Mucosa of descending colon (tissue), 3 donors: ENCODE measurements at regions not wholly inside any gene's neighbourhood (a gene's known extent, or its start where the extent isn't known, plus 50 kb on each side); places are given as distances from the start of the nearest gene placed in this dataset.
A peak's percentile ranks its signal among the peaks of the same experiment; 100 is the strongest.

Source experiments
- ATAC-seq: fragments of 200-7000 bp; cut with Tn5 transposase; one replicate; pipeline ENCODE4 v1.9.1; 2020; ENCODE audit warnings: mild to moderate bottlenecking, moderate library complexity
- DNase-seq, 3 donors: peaks; one replicate each; pipeline ENCODE4 v3.0.0-alpha.2; 2020
- H3K36me3 ChIP-seq: fragments of 200-600 bp; one replicate; pipeline ENCODE4 v1.8.0; 2021; ENCODE audit warnings: low read depth, mild to moderate bottlenecking
- H3K4me1 ChIP-seq: fragments of 200-600 bp; one replicate; pipeline ENCODE4 v1.8.0; 2021; ENCODE audit warnings: low read depth, mild to moderate bottlenecking
- H3K4me3 ChIP-seq: fragments of 200-600 bp; one replicate; pipeline ENCODE4 v1.8.0; 2021; ENCODE audit warnings: mild to moderate bottlenecking
- H3K9me3 ChIP-seq: fragments of 200-600 bp; one replicate; pipeline ENCODE4 v1.8.0; 2021; ENCODE audit warnings: mild to moderate bottlenecking
- CTCF ChIP-seq: fragments of 200-600 bp; IDR thresholded peaks from one replicate; pipeline ENCODE4 v1.8.0; 2022; ENCODE audit warnings: antibody characterized with exemption, mild to moderate bottlenecking
- intact Hi-C, 2 donors: fragments of 100-400 bp; cut with DNase I in 1 of 2; cut with micrococcal nuclease in 1 of 2; formaldehyde crosslinking; loops; one replicate each; pipeline versions ENCODE4 v1.11.0 to v1.11.1; 2022; cut with DNase I, micrococcal nuclease
- donor health status: DM: no; HTN: no; CAD: no; lungs with moderate emphysema.
- donor health status: DM: no; HTN: no; CAD: no.
- donor health status: DM: no; HTN: yes; CAD: no.

- Histone ChIP-seq H3K4me1 (no peaks in the 10 kb centered on the region), H3K36me3 (no peaks in the 10 kb centered on the region), H3K4me3 (no peak overlapping the region), H3K9me3 (no peaks in the 10 kb centered on the region)
- intact Hi-C loops = no loop called here
- DNase-seq (no peak), ATAC-seq (no peak)
- no peak for TF ChIP-seq CTCF
These were observed 267.3 kb downstream of the ANAPC1 start for GRCh38 chr2:111616651-111617218.

- intact Hi-C loops = no loop called here
- no peak for TF ChIP-seq CTCF
- no peaks in the 10 kb centered on the region for H3K9me3 ChIP-seq
- no peak for DNase-seq
- ATAC-seq = peak; percentile 34
- H3K4me1 ChIP-seq = no peaks in the 10 kb centered on the region
- H3K4me3 ChIP-seq = no peak overlapping the region
- no peaks in the 10 kb centered on the region for H3K36me3 ChIP-seq
These were observed 266.4 kb downstream of the ANAPC1 start for GRCh38 chr2:111617299-111618225.

- H3K9me3 ChIP-seq = no peaks in the 10 kb centered on the region
- H3K4me1 ChIP-seq = no peaks in the 10 kb centered on the region
- no peak for ATAC-seq
- intact Hi-C loops = no loop called here
- H3K4me3 ChIP-seq = no peak overlapping the region
- H3K36me3 ChIP-seq = no peaks in the 10 kb centered on the region
- no peak for TF ChIP-seq CTCF
- DNase-seq = peak in 1 of 3 donors; percentile 55
These were observed 265.6 kb downstream of the ANAPC1 start for GRCh38 chr2:111618226-111618977.

GRCh38 chr2:111618978-111619902, 264.8 kb downstream of the ANAPC1 start:
- H3K9me3 ChIP-seq = no peaks in the 10 kb centered on the region

More at GRCh38 chr2:111618978-111619902, 264.8 kb downstream of the ANAPC1 start:
- peak in 1 of 3 donors; percentile 28 for DNase-seq
- no peak for ATAC-seq
- intact Hi-C loops = no loop called here
- Histone ChIP-seq H3K36me3 (no peaks in the 10 kb centered on the region), H3K4me1 (no peaks in the 10 kb centered on the region), H3K4me3 (no peak overlapping the region)
- TF ChIP-seq CTCF = no peak
